ENCODE measurements at regions not wholly inside any gene's neighbourhood (a gene's known extent, or its start where the extent isn't known, plus 50 kb on each side); places are given as distances from the start of the nearest gene placed in this dataset.
"Not testable (repeated sequence)": the region's sequence is repeated elsewhere in the genome, so short reads cannot be mapped to it uniquely, and the experiment has no call there.

GRCh38 chr7:66571568-66571967, 57.1 kb upstream of the KCTD7 start:
- Histone ChIP-seq H3K9me3 (ENCODE audit: low read length) (no peaks in the 10 kb centered on the region), H3K27ac (ENCODE audit: low read length) (no peak overlapping the region), H3K4me2 (ENCODE audit: low read length) (no peak overlapping the region), H3K4me3 (ENCODE audit: low read length) (no peak overlapping the region), H3F3A (ENCODE audit: low read length, unreplicated experiment) (no peaks in the 10 kb centered on the region), H3K9me2 (replicated peaks; ENCODE audit: low read length) (no peaks in the 10 kb centered on the region), H3K9ac (ENCODE audit: low read length) (no peak overlapping the region), H3K4me1 (ENCODE audit: insufficient read depth, low read length) (no peaks in the 10 kb centered on the region), H4K20me1 (ENCODE audit: low read length) (no peaks in the 10 kb centered on the region), H3K79me2 (ENCODE audit: low read length) (peaks cover 76% of the 10 kb centered on the region), H3K27me3 (ENCODE audit: low read length) (no peaks in the 10 kb centered on the region), H2AFZ (ENCODE audit: low read length) (no peak overlapping the region), H3K36me3 (ENCODE audit: low read depth, low read length) (peaks cover 47% of the 10 kb centered on the region)
- POLR2A ChIA-PET (ENCODE audit: unreplicated experiment): no interaction called here
- CTCF ChIA-PET: no interaction called here
- DNase-seq (no peak), ATAC-seq (no peak)
- TF ChIP-seq EZH2 (IDR thresholded peaks at IDR 0.05; ENCODE audit: low read length, unreplicated experiment) (no peak), EZH2phosphoT487 (IDR thresholded peaks at IDR 0.05; ENCODE audit: borderline replicate concordance, low read length) (no peak)
- TF ChIP-seq, protein P1, sequence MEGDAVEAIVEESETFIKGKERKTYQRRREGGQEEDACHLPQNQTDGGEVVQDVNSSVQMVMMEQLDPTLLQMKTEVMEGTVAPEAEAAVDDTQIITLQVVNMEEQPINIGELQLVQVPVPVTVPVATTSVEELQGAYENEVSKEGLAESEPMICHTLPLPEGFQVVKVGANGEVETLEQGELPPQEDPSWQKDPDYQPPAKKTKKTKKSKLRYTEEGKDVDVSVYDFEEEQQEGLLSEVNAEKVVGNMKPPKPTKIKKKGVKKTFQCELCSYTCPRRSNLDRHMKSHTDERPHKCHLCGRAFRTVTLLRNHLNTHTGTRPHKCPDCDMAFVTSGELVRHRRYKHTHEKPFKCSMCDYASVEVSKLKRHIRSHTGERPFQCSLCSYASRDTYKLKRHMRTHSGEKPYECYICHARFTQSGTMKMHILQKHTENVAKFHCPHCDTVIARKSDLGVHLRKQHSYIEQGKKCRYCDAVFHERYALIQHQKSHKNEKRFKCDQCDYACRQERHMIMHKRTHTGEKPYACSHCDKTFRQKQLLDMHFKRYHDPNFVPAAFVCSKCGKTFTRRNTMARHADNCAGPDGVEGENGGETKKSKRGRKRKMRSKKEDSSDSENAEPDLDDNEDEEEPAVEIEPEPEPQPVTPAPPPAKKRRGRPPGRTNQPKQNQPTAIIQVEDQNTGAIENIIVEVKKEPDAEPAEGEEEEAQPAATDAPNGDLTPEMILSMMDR (conservative IDR thresholded peaks at IDR 0.05; ENCODE audit: low read depth, low read length): no peak
- BruUV-seq (replicated peaks): no TSS peak
- intact Hi-C loops (cut with micrococcal nuclease): no loop called here

DNA sequence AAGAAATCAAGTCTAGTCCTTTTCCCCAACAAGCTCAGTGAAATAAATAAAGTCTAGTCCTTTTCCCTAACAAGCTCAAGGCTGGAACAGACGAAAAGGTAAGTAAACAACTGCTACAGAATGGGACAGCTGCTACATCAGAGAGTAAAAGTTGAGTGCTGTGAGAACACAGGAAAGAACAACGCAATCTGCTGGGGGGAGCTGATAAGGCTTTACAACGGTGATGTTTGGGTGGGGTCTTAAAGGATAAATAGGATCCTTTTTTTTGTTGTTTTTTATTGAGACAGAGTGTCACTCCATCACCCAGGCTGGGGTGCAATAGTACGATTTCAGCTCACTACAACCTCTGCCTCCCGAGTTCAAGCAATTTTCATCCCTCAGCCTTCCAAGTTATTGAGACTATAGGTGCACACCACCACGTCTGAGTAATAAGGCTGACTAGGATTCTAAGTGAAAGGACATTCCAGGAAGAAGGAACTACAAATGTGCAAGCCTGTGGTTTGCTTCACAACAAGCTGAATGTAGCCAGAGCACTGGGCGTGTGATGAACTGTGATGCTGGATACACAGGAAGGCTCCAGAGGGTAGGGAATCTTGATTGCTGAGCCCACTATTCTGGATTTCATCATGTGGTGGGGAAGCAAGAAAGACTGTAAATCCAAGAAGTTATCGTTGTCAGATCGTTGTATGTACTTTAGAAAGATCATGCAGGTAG, 54.7 kb upstream of the KCTD7 start:
- H2AFZ ChIP-seq (ENCODE audit: low read length): not testable (repeated sequence)
- Histone ChIP-seq H3K36me3 (ENCODE audit: low read depth, low read length) (peaks cover 40% of the 10 kb centered on the region), H3K79me2 (ENCODE audit: low read length) (peaks cover 79% of the 10 kb centered on the region)

DNA sequence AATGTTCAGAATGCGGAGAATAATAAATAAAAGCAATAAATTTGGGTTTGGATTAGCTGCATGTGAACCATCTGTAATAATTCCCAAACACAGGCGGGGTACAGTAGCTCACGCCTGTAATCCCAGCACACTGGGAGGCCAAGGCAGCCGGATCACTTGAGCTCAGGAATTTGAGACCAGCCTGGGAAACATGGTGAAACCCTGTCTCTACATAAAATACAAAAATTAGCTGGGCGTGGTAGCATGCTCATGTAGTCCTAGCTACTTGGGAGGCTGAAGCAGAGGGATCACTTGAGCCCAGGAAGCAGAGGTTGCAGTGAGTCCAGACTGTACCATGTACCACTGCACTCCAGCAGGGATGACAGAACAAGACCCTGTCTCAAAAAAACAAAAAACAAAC, 53.9 kb upstream of the KCTD7 start:
- BruUV-seq (replicated peaks); CTCF ChIA-PET: not testable (repeated sequence)
- peaks cover 79% of the 10 kb centered on the region for H3K79me2 ChIP-seq (ENCODE audit: low read length)

More for the DNA sequence above, 54.7 kb upstream of the KCTD7 start:
- H3K27me3 ChIP-seq (ENCODE audit: low read length); H3K9ac ChIP-seq (ENCODE audit: low read length); H3K9me2 ChIP-seq (replicated peaks; ENCODE audit: low read length); H3K27ac ChIP-seq (ENCODE audit: low read length); DNase-seq; BruUV-seq (replicated peaks); H3K9me3 ChIP-seq (ENCODE audit: low read length); H3K4me1 ChIP-seq (ENCODE audit: insufficient read depth, low read length); H3K4me3 ChIP-seq (ENCODE audit: low read length); ATAC-seq; CTCF ChIA-PET; H3F3A ChIP-seq (ENCODE audit: low read length, unreplicated experiment); H4K20me1 ChIP-seq (ENCODE audit: low read length); intact Hi-C loops (cut with micrococcal nuclease); H3K4me2 ChIP-seq (ENCODE audit: low read length): not testable (repeated sequence)
- POLR2A ChIA-PET (ENCODE audit: unreplicated experiment): interaction anchor here (0.8 kb wide), 1 partner anchor 479 kb away, joined by 4 read pairs; no protein-coding TSS in a partner anchor

More for the DNA sequence above, 53.9 kb upstream of the KCTD7 start:
- H3F3A ChIP-seq (ENCODE audit: low read length, unreplicated experiment); H3K9ac ChIP-seq (ENCODE audit: low read length); H3K9me2 ChIP-seq (replicated peaks; ENCODE audit: low read length); H3K4me2 ChIP-seq (ENCODE audit: low read length); H3K27ac ChIP-seq (ENCODE audit: low read length); ATAC-seq; intact Hi-C loops (cut with micrococcal nuclease); H4K20me1 ChIP-seq (ENCODE audit: low read length); H2AFZ ChIP-seq (ENCODE audit: low read length); H3K4me3 ChIP-seq (ENCODE audit: low read length); H3K27me3 ChIP-seq (ENCODE audit: low read length); DNase-seq; H3K9me3 ChIP-seq (ENCODE audit: low read length); H3K4me1 ChIP-seq (ENCODE audit: insufficient read depth, low read length): not testable (repeated sequence)
- peaks cover 33% of the 10 kb centered on the region for H3K36me3 ChIP-seq (ENCODE audit: low read depth, low read length)
- POLR2A ChIA-PET (ENCODE audit: unreplicated experiment): interaction anchor here (0.8 kb wide), 1 partner anchor 480 kb away, joined by 4 read pairs; no protein-coding TSS in a partner anchor
